PC-9 (cell line): ENCODE measurements at regions not wholly inside any gene's neighbourhood (a gene's known extent, or its start where the extent isn't known, plus 50 kb on each side); places are given as distances from the start of the nearest gene placed in this dataset.

ENCODE experiments used
- CTCF ChIP-seq: fragments of 200-600 bp; sonication (generic); conservative IDR thresholded peaks from 2 replicates; pipeline ENCODE4 v1.6.1; 2017; ENCODE audit warnings: mixed run types, antibody characterized with exemption, mild to moderate bottlenecking, moderate library complexity
- EZH2 ChIP-seq: fragments of 200-600 bp; sonication (generic); IDR thresholded peaks from 2 replicates; pipeline ENCODE4 v1.8.0; 2017; ENCODE audit warnings: antibody characterized with exemption, low read depth

DNA sequence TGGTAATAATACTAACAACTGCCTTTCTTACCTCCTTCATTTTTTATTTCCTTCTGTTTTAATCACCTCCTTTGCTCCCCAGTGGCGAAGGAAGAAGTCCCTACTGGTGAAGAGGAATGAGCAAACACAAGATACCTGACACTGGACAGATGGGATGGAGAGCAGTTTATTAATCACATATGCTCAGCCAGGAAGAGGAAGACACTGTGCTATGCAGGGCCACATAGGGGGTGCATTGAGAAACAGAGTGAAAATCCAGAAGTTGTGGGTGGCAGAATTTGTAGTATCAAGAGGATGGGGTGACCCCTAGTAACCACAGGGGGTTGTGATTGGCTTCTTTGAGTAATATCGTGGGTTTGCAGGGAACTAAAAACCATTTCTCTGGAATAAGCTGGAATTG is 1041.9 kb downstream of the OTOL1 start:
- no peak for TF ChIP-seq CTCF
- no peak for TF ChIP-seq EZH2
